Erythroblast (primary cell): ENCODE measurements at regions not wholly inside any gene's neighbourhood (a gene's known extent, or its start where the extent isn't known, plus 50 kb on each side); places are given as distances from the start of the nearest gene placed in this dataset.

ENCODE experiments used
- GATA1 ChIP-seq: IDR thresholded peaks from 2 replicates; pipeline ENCODE4 v1.6.1; 2011; ENCODE audit warnings: low read depth, mild to moderate bottlenecking, control low read depth, low read length, moderate library complexity
- POLR2A ChIP-seq: IDR thresholded peaks from 2 replicates; pipeline ENCODE4 v1.6.1; 2011; ENCODE audit warnings: mild to moderate bottlenecking, low read length

- TF ChIP-seq POLR2A (no peak), GATA1 (no peak)
These were observed 137.5 kb downstream of the ZNF674 start for GRCh38 chrX:46407753-46408130.
